ENCODE measurements at regions not wholly inside any gene's neighbourhood (a gene's known extent, or its start where the extent isn't known, plus 50 kb on each side); places are given as distances from the start of the nearest gene placed in this dataset.

- no peak for DNase-seq (ENCODE audit: low read depth)
- no peak for TF ChIP-seq CTCF (IDR thresholded peaks at IDR 0.05; ENCODE audit: low read length, missing control alignments)
- no peak overlapping the region for H3K4me3 ChIP-seq (replicated peaks; ENCODE audit: low read depth, low read length)
Observed at GRCh38 chr6:120576061-120576460, 758.2 kb downstream of the TBC1D32 start.

DNA sequence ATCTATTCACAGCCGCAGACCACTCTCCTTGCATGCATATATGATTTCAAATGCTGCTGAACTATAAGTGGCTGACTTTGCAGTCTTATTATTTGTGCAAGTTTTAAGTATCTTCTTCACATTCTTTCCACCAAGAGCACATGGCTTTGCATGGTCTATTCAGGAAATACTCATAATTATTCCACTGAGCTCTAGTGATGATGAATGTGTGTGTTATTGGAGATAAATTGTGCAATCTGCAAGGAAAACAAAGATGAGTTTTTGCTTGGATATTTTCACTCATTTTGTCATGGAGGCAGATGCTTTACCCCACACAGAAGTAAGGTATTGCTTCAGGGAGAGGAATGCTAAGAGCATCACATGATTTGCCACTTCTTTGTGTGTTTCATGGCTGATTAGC is 764.6 kb downstream of the TBC1D32 start:
- no peak for TF ChIP-seq CTCF (IDR thresholded peaks at IDR 0.05; ENCODE audit: low read length, missing control alignments)
- H3K4me3 ChIP-seq (replicated peaks; ENCODE audit: low read depth, low read length) = no peak overlapping the region
- DNase-seq (ENCODE audit: low read depth) = no peak

- no peak overlapping the region for H3K4me3 ChIP-seq (replicated peaks; ENCODE audit: low read depth, low read length)
- DNase-seq (ENCODE audit: low read depth) = no peak
- no peak for TF ChIP-seq CTCF (IDR thresholded peaks at IDR 0.05; ENCODE audit: low read length, missing control alignments)
Observed at GRCh38 chr6:120564779-120565178, 769.5 kb downstream of the TBC1D32 start.

DNA sequence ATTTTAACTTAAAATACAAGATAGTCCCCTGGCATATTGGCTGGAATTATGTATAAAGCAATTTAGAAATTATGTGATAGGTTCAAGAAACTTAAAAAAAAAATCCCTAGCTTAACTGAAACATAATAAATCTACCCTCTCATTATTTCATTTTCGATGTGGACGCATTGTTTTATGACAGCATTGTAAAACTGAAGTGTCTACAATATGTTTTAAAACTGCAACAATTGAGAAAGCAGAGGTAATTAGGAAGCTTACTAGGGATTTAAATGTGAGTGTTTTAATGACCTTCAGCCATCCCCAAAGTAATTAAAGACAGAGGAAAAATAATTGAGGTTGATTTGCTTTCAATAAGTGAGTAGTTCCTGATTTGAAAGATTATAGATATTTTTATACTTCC is 776.0 kb downstream of the TBC1D32 start:
- H3K4me3 ChIP-seq (replicated peaks; ENCODE audit: low read depth, low read length) = no peak overlapping the region
- no peak for TF ChIP-seq CTCF (IDR thresholded peaks at IDR 0.05; ENCODE audit: low read length, missing control alignments)
- no peak for DNase-seq (ENCODE audit: low read depth)

GRCh38 chr6:120557554-120557953 is 776.7 kb downstream of the TBC1D32 start:
- no peak for TF ChIP-seq CTCF (IDR thresholded peaks at IDR 0.05; ENCODE audit: low read length, missing control alignments)
- no peak for DNase-seq (ENCODE audit: low read depth)
- no peak overlapping the region for H3K4me3 ChIP-seq (replicated peaks; ENCODE audit: low read depth, low read length)

DNA sequence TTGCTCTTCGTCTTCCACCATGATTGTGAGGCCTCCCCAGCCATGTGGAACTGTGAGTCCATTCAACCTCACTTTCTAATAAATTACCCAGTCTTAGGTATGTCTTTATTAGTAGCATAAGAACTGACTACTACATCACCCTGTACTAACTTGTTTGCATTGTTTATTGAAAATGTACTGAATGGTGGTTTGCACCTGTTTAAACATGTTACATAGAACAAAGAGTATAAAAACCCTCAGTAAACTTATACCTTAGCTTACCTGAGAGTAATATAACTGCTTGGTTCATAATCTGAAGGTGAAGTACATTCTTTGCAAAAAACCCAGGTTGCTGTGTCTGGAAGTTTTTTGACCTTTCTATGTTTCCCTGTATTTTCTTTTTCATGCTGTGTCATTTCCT is 777.8 kb downstream of the TBC1D32 start:
- no peak for TF ChIP-seq CTCF (IDR thresholded peaks at IDR 0.05; ENCODE audit: low read length, missing control alignments)

DNA sequence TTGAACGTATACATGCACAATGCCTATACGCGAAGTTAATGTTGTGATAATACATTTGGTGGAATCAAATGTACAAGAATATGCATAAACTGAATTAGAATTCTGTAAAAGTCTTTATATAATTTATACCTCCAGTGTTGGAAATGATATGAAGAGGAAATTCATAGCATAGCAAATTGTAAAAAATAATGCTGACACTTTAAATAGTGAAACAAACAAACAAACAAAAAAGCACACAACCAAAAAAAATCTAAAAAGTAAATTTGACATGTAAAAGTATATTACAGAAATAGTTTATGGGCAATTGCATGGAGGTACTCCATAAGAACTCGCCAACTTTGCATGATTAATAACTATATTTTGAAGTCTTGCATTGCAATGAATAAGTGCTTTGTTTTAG is 780.9 kb downstream of the TBC1D32 start:
- TF ChIP-seq CTCF (IDR thresholded peaks at IDR 0.05; ENCODE audit: low read length, missing control alignments) = no peak
- DNase-seq (ENCODE audit: low read depth) = no peak
- H3K4me3 ChIP-seq (replicated peaks; ENCODE audit: low read depth, low read length) = no peak overlapping the region

More for the DNA sequence above, 777.8 kb downstream of the TBC1D32 start:
- no peak for DNase-seq (ENCODE audit: low read depth)
- no peak overlapping the region for H3K4me3 ChIP-seq (replicated peaks; ENCODE audit: low read depth, low read length)

Data from fibroblast of pulmonary artery (primary cell).